ENCODE measurements at regions not wholly inside any gene's neighbourhood (a gene's known extent, or its start where the extent isn't known, plus 50 kb on each side); places are given as distances from the start of the nearest gene placed in this dataset.

- no peak overlapping the region for H2AFZ ChIP-seq (ENCODE audit: low read depth, low read length)
- no peak overlapping the region for H3K4me3 ChIP-seq (replicated peaks in 1 of 3; ENCODE audit: insufficient read depth in 1 of 3, low read depth in 1 of 3, low read length in 3 of 3)
- no peaks in the 10 kb centered on the region for H3K36me3 ChIP-seq (ENCODE audit: control insufficient read depth in 2 of 2, extremely low read depth in 1 of 2, insufficient read depth in 2 of 2, low read length in 2 of 2)
- H3K9me3 ChIP-seq (replicated peaks; ENCODE audit: control insufficient read depth, insufficient read depth, low read length): peaks cover 9% of the 10 kb centered on the region
- no peak overlapping the region for H3K4me2 ChIP-seq (ENCODE audit: insufficient read depth, low read length)
- dilution Hi-C loops (cut with MboI; ENCODE audit: extremely low pct_ligation_motif_present, low sequenced_read_pairs) (no loop called here), intact Hi-C loops (cut with micrococcal nuclease) (no loop called here)
- no peaks in the 10 kb centered on the region for H3K9me1 ChIP-seq (replicated peaks; ENCODE audit: control insufficient read depth, extremely low read depth, insufficient read depth, low read length)
- no peaks in the 10 kb centered on the region for H3K4me1 ChIP-seq (ENCODE audit: control insufficient read depth, extremely low read depth, insufficient read depth, low read length)
- no peaks in the 10 kb centered on the region for H4K20me1 ChIP-seq (replicated peaks; ENCODE audit: control insufficient read depth, extremely low read depth, insufficient read depth, low read length)
- no peak for TF ChIP-seq EZH2 (IDR thresholded peaks at IDR 0.05; ENCODE audit: borderline replicate concordance, low read depth, low read length, severe bottlenecking)
- H3K79me2 ChIP-seq (ENCODE audit: control insufficient read depth, insufficient read depth, low read length): no peaks in the 10 kb centered on the region
- H3K9ac ChIP-seq (replicated peaks; ENCODE audit: extremely low read depth, insufficient read depth, low read length): no peak overlapping the region
- DNase-seq (ENCODE audit: low read depth, low spot score) (no peak), FAIRE-seq (no peak)
- ChIA-PET POLR2A (no interaction called here), CTCF (no interaction called here)
- BruUV-seq (replicated peaks): no TSS peak
- H3K27ac ChIP-seq (ENCODE audit: insufficient read depth, low read depth, low read length): no peak overlapping the region
- no peaks in the 10 kb centered on the region for H3K27me3 ChIP-seq (ENCODE audit: control insufficient read depth in 2 of 2, insufficient read depth in 2 of 2, low read length in 2 of 2)
Measured at GRCh38 chr13:86992251-86992650, 678.9 kb upstream of the SLITRK5 start.

GRCh38 chr13:87003265-87003664, 667.9 kb upstream of the SLITRK5 start:
- no peaks in the 10 kb centered on the region for H3K9me1 ChIP-seq (replicated peaks; ENCODE audit: control insufficient read depth, extremely low read depth, insufficient read depth, low read length)
- no peaks in the 10 kb centered on the region for H3K27me3 ChIP-seq (ENCODE audit: control insufficient read depth in 2 of 2, insufficient read depth in 2 of 2, low read length in 2 of 2)
- no peak overlapping the region for H3K4me3 ChIP-seq (replicated peaks in 1 of 3; ENCODE audit: insufficient read depth in 1 of 3, low read depth in 1 of 3, low read length in 3 of 3)
- DNase-seq (ENCODE audit: low read depth, low spot score) (no peak), FAIRE-seq (no peak)
- no peak overlapping the region for H2AFZ ChIP-seq (ENCODE audit: low read depth, low read length)
- ChIA-PET POLR2A (no interaction called here), CTCF (no interaction called here)
- no peak overlapping the region for H3K27ac ChIP-seq (ENCODE audit: insufficient read depth, low read depth, low read length)
- H4K20me1 ChIP-seq (replicated peaks; ENCODE audit: control insufficient read depth, extremely low read depth, insufficient read depth, low read length): no peaks in the 10 kb centered on the region
- no peak overlapping the region for H3K4me2 ChIP-seq (ENCODE audit: insufficient read depth, low read length)
- TF ChIP-seq GATA2 (IDR thresholded peaks at IDR 0.05; ENCODE audit: insufficient read depth, insufficient read length, low read depth, low read length) (no peak), JUN (IDR thresholded peaks at IDR 0.05; ENCODE audit: borderline replicate concordance, insufficient read depth, insufficient read length, low read depth) (no peak), POLR2AphosphoS5 (IDR thresholded peaks at IDR 0.05; ENCODE audit: insufficient read depth, low read depth, low read length) (no peak), FOS (IDR thresholded peaks at IDR 0.05; ENCODE audit: borderline replicate concordance, insufficient read depth, low read length) (no peak), EZH2 (IDR thresholded peaks at IDR 0.05; ENCODE audit: borderline replicate concordance, low read depth, low read length, severe bottlenecking) (no peak), MAX (IDR thresholded peaks at IDR 0.05; ENCODE audit: insufficient read depth, insufficient read length) (no peak)
- H3K9me3 ChIP-seq (replicated peaks; ENCODE audit: control insufficient read depth, insufficient read depth, low read length): peaks cover 2% of the 10 kb centered on the region
- no peaks in the 10 kb centered on the region for H3K4me1 ChIP-seq (ENCODE audit: control insufficient read depth, extremely low read depth, insufficient read depth, low read length)
- intact Hi-C loops (cut with micrococcal nuclease) (no loop called here), dilution Hi-C loops (cut with MboI; ENCODE audit: extremely low pct_ligation_motif_present, low sequenced_read_pairs) (no loop called here)
- H3K9ac ChIP-seq (replicated peaks; ENCODE audit: extremely low read depth, insufficient read depth, low read length): no peak overlapping the region
- H3K36me3 ChIP-seq (ENCODE audit: control insufficient read depth in 2 of 2, extremely low read depth in 1 of 2, insufficient read depth in 2 of 2, low read length in 2 of 2): no peaks in the 10 kb centered on the region
- no peaks in the 10 kb centered on the region for H3K79me2 ChIP-seq (ENCODE audit: control insufficient read depth, insufficient read depth, low read length)
- no TSS peak for BruUV-seq (replicated peaks)
